D341Med (cell line): ENCODE measurements at regions not wholly inside any gene's neighbourhood (a gene's known extent, or its start where the extent isn't known, plus 50 kb on each side); places are given as distances from the start of the nearest gene placed in this dataset.
"Not testable (repeated sequence)": the region's sequence is repeated elsewhere in the genome, so short reads cannot be mapped to it uniquely, and the experiment has no call there.

ENCODE experiments used
- DNase-seq: peaks from one replicate; pipeline ENCODE4 v3.0.0; 2012; ENCODE audit warnings: low spot score

- DNase-seq, result no peak
Observed at GRCh38 chr5:152608458-152608857, 203.4 kb upstream of the NMUR2 start.

GRCh38 chr5:152619756-152620155 lies 214.7 kb upstream of the NMUR2 start:
- DNase-seq, result no peak

GRCh38 chr5:152622628-152623027 lies 217.5 kb upstream of the NMUR2 start:
- no peak for DNase-seq

- DNase-seq, result no peak
Observed at GRCh38 chr5:152623951-152624350, 218.9 kb upstream of the NMUR2 start.

GRCh38 chr5:152625696-152626095 lies 220.6 kb upstream of the NMUR2 start:
- no peak for DNase-seq

GRCh38 chr5:152631221-152631620 lies 226.1 kb upstream of the NMUR2 start:
- no peak for DNase-seq

- DNase-seq, result no peak
Observed at GRCh38 chr5:152632360-152632759, 227.3 kb upstream of the NMUR2 start.

- DNase-seq, result peak; percentile 16
Observed at GRCh38 chr5:152634586-152634985, 229.5 kb upstream of the NMUR2 start.

- no peak for DNase-seq
Observed at GRCh38 chr5:152638996-152639552, 234.0 kb upstream of the NMUR2 start.

GRCh38 chr5:152641970-152642805 lies 237.1 kb upstream of the NMUR2 start:
- no peak for DNase-seq

- DNase-seq, result no peak
Observed at GRCh38 chr5:152642880-152643279, 237.8 kb upstream of the NMUR2 start.

GRCh38 chr5:152644029-152644728 lies 239.1 kb upstream of the NMUR2 start:
- no peak for DNase-seq

- no peak for DNase-seq
Observed at GRCh38 chr5:152649609-152650008, 244.5 kb upstream of the NMUR2 start.

GRCh38 chr5:152650413-152650812 lies 245.3 kb upstream of the NMUR2 start:
- no peak for DNase-seq

GRCh38 chr5:152659470-152659869 lies 254.4 kb upstream of the NMUR2 start:
- DNase-seq, result not testable (repeated sequence)

- no peak for DNase-seq
Observed at GRCh38 chr5:152673601-152674000, 268.5 kb upstream of the NMUR2 start.

GRCh38 chr5:152674403-152674802 lies 269.3 kb upstream of the NMUR2 start:
- DNase-seq, result no peak

- peak; percentile 19 for DNase-seq
Observed at GRCh38 chr5:152676196-152676595, 271.1 kb upstream of the NMUR2 start.

- no peak for DNase-seq
Observed at GRCh38 chr5:152683205-152683604, 278.1 kb upstream of the NMUR2 start.

- DNase-seq, result no peak
Observed at GRCh38 chr5:152686931-152687330, 281.9 kb upstream of the NMUR2 start.

GRCh38 chr5:152688561-152689249 lies 283.6 kb upstream of the NMUR2 start:
- peak; percentile 28 for DNase-seq

GRCh38 chr5:152689250-152689711 lies 284.2 kb upstream of the NMUR2 start:
- DNase-seq, result no peak
